Liver (tissue), 3 donors: ENCODE measurements at regions not wholly inside any gene's neighbourhood (a gene's known extent, or its start where the extent isn't known, plus 50 kb on each side); places are given as distances from the start of the nearest gene placed in this dataset.

ENCODE experiments used
- ATF3 ChIP-seq: IDR thresholded peaks from 2 replicates; pipeline ENCODE4 v1.6.1; 2016; ENCODE audit warnings: antibody characterized with exemption
- CTCF ChIP-seq: fragments of 150-350 bp; IDR thresholded peaks from 2 replicates; pipeline ENCODE4 v1.5.1; 2017; ENCODE audit warnings: improper control_type of control experiment, low read depth, low read length; ENCODE audit not compliant: missing input control
- JUND ChIP-seq, 2 donors: IDR thresholded peaks; 2 replicates each; pipeline ENCODE4 v1.6.1; 2016; ENCODE audit warnings: antibody characterized with exemption in 2 of 2
- MAX ChIP-seq: IDR thresholded peaks from 2 replicates; pipeline ENCODE4 v1.6.1; 2016; ENCODE audit warnings: antibody characterized with exemption
- RAD21 ChIP-seq, 2 donors: IDR thresholded peaks; 2 replicates each; pipeline ENCODE4 v1.6.1; 2016; ENCODE audit warnings: antibody characterized with exemption in 2 of 2, mild to moderate bottlenecking in 2 of 2
- TF ChIP-seq, protein P1 (sequence below): IDR thresholded peaks from 2 replicates; pipeline ENCODE4 v1.6.1; 2016; ENCODE audit warnings: antibody characterized with exemption, mild to moderate bottlenecking
- donor health status: healthy.
- donor health status: healthy.

DNA sequence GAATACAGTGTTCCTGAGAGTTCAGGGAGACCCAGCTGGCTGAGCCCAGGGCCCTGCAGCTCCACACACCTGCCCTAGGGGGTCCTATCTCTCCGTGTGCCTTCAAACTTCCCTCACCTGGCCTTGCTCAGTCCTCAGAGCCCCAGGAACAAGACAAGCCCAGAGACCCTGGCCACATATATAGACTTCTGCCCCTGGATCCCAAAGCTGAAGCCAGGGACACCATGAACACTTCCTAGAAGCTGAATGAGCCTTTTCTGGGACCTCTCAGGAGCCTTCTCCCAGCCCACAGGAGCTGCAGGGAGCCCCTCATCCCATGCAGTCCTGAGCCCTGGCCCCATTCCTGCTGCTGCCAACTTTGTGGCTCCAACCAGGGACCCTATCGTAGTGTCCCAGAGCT lies 190.5 kb downstream of the DICER1 start:
- no peak for TF ChIP-seq CTCF
- TF ChIP-seq RAD21 (IDR thresholded peaks at IDR 0.05), result no peak
- no peak for TF ChIP-seq MAX
- no peak for TF ChIP-seq ATF3
- no peak for TF ChIP-seq JUND (IDR thresholded peaks at IDR 0.05)
- TF ChIP-seq, protein P1, sequence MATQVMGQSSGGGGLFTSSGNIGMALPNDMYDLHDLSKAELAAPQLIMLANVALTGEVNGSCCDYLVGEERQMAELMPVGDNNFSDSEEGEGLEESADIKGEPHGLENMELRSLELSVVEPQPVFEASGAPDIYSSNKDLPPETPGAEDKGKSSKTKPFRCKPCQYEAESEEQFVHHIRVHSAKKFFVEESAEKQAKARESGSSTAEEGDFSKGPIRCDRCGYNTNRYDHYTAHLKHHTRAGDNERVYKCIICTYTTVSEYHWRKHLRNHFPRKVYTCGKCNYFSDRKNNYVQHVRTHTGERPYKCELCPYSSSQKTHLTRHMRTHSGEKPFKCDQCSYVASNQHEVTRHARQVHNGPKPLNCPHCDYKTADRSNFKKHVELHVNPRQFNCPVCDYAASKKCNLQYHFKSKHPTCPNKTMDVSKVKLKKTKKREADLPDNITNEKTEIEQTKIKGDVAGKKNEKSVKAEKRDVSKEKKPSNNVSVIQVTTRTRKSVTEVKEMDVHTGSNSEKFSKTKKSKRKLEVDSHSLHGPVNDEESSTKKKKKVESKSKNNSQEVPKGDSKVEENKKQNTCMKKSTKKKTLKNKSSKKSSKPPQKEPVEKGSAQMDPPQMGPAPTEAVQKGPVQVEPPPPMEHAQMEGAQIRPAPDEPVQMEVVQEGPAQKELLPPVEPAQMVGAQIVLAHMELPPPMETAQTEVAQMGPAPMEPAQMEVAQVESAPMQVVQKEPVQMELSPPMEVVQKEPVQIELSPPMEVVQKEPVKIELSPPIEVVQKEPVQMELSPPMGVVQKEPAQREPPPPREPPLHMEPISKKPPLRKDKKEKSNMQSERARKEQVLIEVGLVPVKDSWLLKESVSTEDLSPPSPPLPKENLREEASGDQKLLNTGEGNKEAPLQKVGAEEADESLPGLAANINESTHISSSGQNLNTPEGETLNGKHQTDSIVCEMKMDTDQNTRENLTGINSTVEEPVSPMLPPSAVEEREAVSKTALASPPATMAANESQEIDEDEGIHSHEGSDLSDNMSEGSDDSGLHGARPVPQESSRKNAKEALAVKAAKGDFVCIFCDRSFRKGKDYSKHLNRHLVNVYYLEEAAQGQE, result no peak
